ENCODE measurements at regions not wholly inside any gene's neighbourhood (a gene's known extent, or its start where the extent isn't known, plus 50 kb on each side); places are given as distances from the start of the nearest gene placed in this dataset.
"Not testable (repeated sequence)": the region's sequence is repeated elsewhere in the genome, so short reads cannot be mapped to it uniquely, and the experiment has no call there.

GRCh38 chr14:48723841-48724495 lies 862.2 kb downstream of the RPS29 start:
- no peak for DNase-seq (ENCODE audit: low spot score)

GRCh38 chr14:48714366-48714765 lies 871.8 kb downstream of the RPS29 start:
- no peak for DNase-seq (ENCODE audit: low spot score)

- DNase-seq (ENCODE audit: low spot score), result no peak
These were observed 876.0 kb downstream of the RPS29 start for GRCh38 chr14:48710133-48710532.

- DNase-seq (ENCODE audit: low spot score), result no peak
These were observed 876.8 kb downstream of the RPS29 start for GRCh38 chr14:48709277-48709785.

GRCh38 chr14:48704639-48705038 lies 881.5 kb downstream of the RPS29 start:
- DNase-seq (ENCODE audit: low spot score), result no peak

GRCh38 chr14:48703728-48704467 lies 882.3 kb downstream of the RPS29 start:
- DNase-seq (ENCODE audit: low spot score), result no peak

GRCh38 chr14:48697362-48697761 lies 888.8 kb downstream of the RPS29 start:
- not testable (repeated sequence) for DNase-seq (ENCODE audit: low spot score)

- no peak for DNase-seq (ENCODE audit: low spot score)
These were observed 892.4 kb downstream of the RPS29 start for GRCh38 chr14:48693793-48694192.

GRCh38 chr14:48690349-48690748 lies 895.8 kb downstream of the RPS29 start:
- DNase-seq (ENCODE audit: low spot score), result no peak

GRCh38 chr14:48686650-48687049 lies 899.5 kb downstream of the RPS29 start:
- DNase-seq (ENCODE audit: low spot score), result no peak

GRCh38 chr14:48672506-48672905 lies 913.7 kb downstream of the RPS29 start:
- no peak for DNase-seq (ENCODE audit: low spot score)

GRCh38 chr14:48670939-48671338 lies 915.2 kb downstream of the RPS29 start:
- no peak for DNase-seq (ENCODE audit: low spot score)

- DNase-seq (ENCODE audit: low spot score), result no peak
These were observed 920.9 kb downstream of the RPS29 start for GRCh38 chr14:48665077-48665784.

- DNase-seq (ENCODE audit: low spot score), result no peak
These were observed 942.9 kb downstream of the RPS29 start for GRCh38 chr14:48643241-48643640.

- DNase-seq (ENCODE audit: low spot score), result no peak
These were observed 953.5 kb upstream of the MDGA2 start for GRCh38 chr14:48628870-48629269.

GRCh38 chr14:48622980-48623379 lies 947.6 kb upstream of the MDGA2 start:
- no peak for DNase-seq (ENCODE audit: low spot score)

GRCh38 chr14:48618057-48618456 lies 942.7 kb upstream of the MDGA2 start:
- no peak for DNase-seq (ENCODE audit: low spot score)

GRCh38 chr14:48616931-48617330 lies 941.5 kb upstream of the MDGA2 start:
- DNase-seq (ENCODE audit: low spot score), result no peak

- DNase-seq (ENCODE audit: low spot score), result no peak
These were observed 940.2 kb upstream of the MDGA2 start for GRCh38 chr14:48615618-48616017.

GRCh38 chr14:48614003-48614402 lies 938.6 kb upstream of the MDGA2 start:
- no peak for DNase-seq (ENCODE audit: low spot score)

- not testable (repeated sequence) for DNase-seq (ENCODE audit: low spot score)
These were observed 931.6 kb upstream of the MDGA2 start for GRCh38 chr14:48606960-48607359.

GRCh38 chr14:48598458-48598857 lies 923.1 kb upstream of the MDGA2 start:
- DNase-seq (ENCODE audit: low spot score), result no peak

GRCh38 chr14:48586099-48586498 lies 910.7 kb upstream of the MDGA2 start:
- no peak for DNase-seq (ENCODE audit: low spot score)

Measured in mucosa of gallbladder (tissue), 1 donor.